Endodermal cell (in vitro differentiated cells): ENCODE measurements at regions not wholly inside any gene's neighbourhood (a gene's known extent, or its start where the extent isn't known, plus 50 kb on each side); places are given as distances from the start of the nearest gene placed in this dataset.

Source experiments
- DNase-seq: peaks from one replicate; pipeline ENCODE4 v3.0.0-alpha.2; 2017
- H3K27ac ChIP-seq: 2 replicates; pipeline ENCODE4 v1.5.1; 2013; ENCODE audit warnings: mild to moderate bottlenecking, low read depth, low read length, moderate library complexity
- H3K27me3 ChIP-seq: 2 replicates; pipeline ENCODE4 v1.6.1; 2013; ENCODE audit warnings: mild to moderate bottlenecking, low read length, moderate library complexity; ENCODE audit not compliant: insufficient read depth, control insufficient read depth, poor library complexity, severe bottlenecking
- H3K36me3 ChIP-seq: 2 replicates; pipeline ENCODE4 v1.7.0; 2013; ENCODE audit warnings: mild to moderate bottlenecking, low read length, moderate library complexity; ENCODE audit not compliant: control insufficient read depth, insufficient read depth
- H3K4me1 ChIP-seq: one replicate; pipeline ENCODE4 v1.7.0; 2013; ENCODE audit warnings: low read length; ENCODE audit not compliant: control insufficient read depth, insufficient read depth
- H3K4me3 ChIP-seq: 2 replicates; pipeline ENCODE4 v1.5.1; 2013; ENCODE audit warnings: mild to moderate bottlenecking, low read length, moderate library complexity
- H3K9ac ChIP-seq: 2 replicates; pipeline ENCODE4 v1.6.1; 2013; ENCODE audit warnings: mild to moderate bottlenecking, low read length, moderate library complexity; ENCODE audit not compliant: poor library complexity, severe bottlenecking; ENCODE audit errors: extremely low read depth
- H3K9me3 ChIP-seq: 2 replicates; pipeline ENCODE4 v1.6.1; 2013; ENCODE audit warnings: mild to moderate bottlenecking, low read length, moderate library complexity; ENCODE audit not compliant: control insufficient read depth
- H3K27ac Mint-ChIP-seq: 2 replicates; pipeline ENCODE4 v1.8.0; 2020; ENCODE audit warnings: mixed read lengths
- H3K27me3 Mint-ChIP-seq: 2 replicates; pipeline ENCODE4 v1.8.0; 2021; ENCODE audit warnings: mild to moderate bottlenecking, mixed read lengths; ENCODE audit not compliant: insufficient read depth
- H3K36me3 Mint-ChIP-seq: 2 replicates; pipeline ENCODE4 v1.8.0; 2020; ENCODE audit warnings: low read depth, mixed read lengths
- H3K4me1 Mint-ChIP-seq: 2 replicates; pipeline ENCODE4 v1.8.0; 2020; ENCODE audit warnings: mixed read lengths
- H3K4me3 Mint-ChIP-seq: 2 replicates; pipeline ENCODE4 v1.8.0; 2020; ENCODE audit warnings: mild to moderate bottlenecking, moderate library complexity, mixed read lengths
- H3K9me3 Mint-ChIP-seq: 2 replicates; pipeline ENCODE4 v1.8.0; 2020; ENCODE audit warnings: mild to moderate bottlenecking, mixed read lengths
- CTCF ChIP-seq: fragments of 200-600 bp; sonication (generic); conservative IDR thresholded peaks from 2 replicates; pipeline ENCODE4 v1.5.0; 2021; ENCODE audit warnings: antibody characterized with exemption, mild to moderate bottlenecking
- WGBS, 2 experiments: methylation state at CpG; one replicate each; pipeline versions ENCODE4 v1.1.5 to v1.1.7; 2013; ENCODE audit warnings: missing lambda C conversion rate in 2 of 2, mixed read lengths in 1 of 2; ENCODE audit not compliant: insufficient coverage in 1 of 2, insufficient read length in 1 of 2; 5-methylcytosine and 5-hydroxymethylcytosine counted together

GRCh38 chr11:112506852-112507251 lies 246.2 kb upstream of the PLET1 start:
- Mint-ChIP-seq H3K4me3 (no peak overlapping the region), H3K27ac (no peak overlapping the region), H3K36me3 (no peaks in the 10 kb centered on the region), H3K9me3 (no peaks in the 10 kb centered on the region), H3K27me3 (peaks cover 3% of the 10 kb centered on the region), H3K4me1 (peaks cover 8% of the 10 kb centered on the region)
- whole genome bisulfite sequencing, 2 experiments: no CpG with 5 or more reads among the region's 1 CpG
- TF ChIP-seq CTCF: no peak
- H3K4me1 ChIP-seq: peaks cover 12% of the 10 kb centered on the region
- H3K36me3 ChIP-seq: no peaks in the 10 kb centered on the region
- H3K9me3 ChIP-seq: no peaks in the 10 kb centered on the region
- no peak for DNase-seq
- H3K9ac ChIP-seq: no peak overlapping the region
- no peak overlapping the region for H3K27ac ChIP-seq
- H3K27me3 ChIP-seq: no peaks in the 10 kb centered on the region
- H3K4me3 ChIP-seq: no peak overlapping the region

- H3K36me3 Mint-ChIP-seq: no peaks in the 10 kb centered on the region
- no peak for TF ChIP-seq CTCF
- peaks cover 3% of the 10 kb centered on the region for H3K27me3 Mint-ChIP-seq
- WGBS, 2 experiments: 86 to 90% methylated on average over 1 to 2 of the region's 2 CpGs
- H3K27ac Mint-ChIP-seq: no peak overlapping the region
- H3K9me3 ChIP-seq: no peaks in the 10 kb centered on the region
- H3K36me3 ChIP-seq: no peaks in the 10 kb centered on the region
- H3K4me1 Mint-ChIP-seq: peaks cover 8% of the 10 kb centered on the region
- H3K4me3 Mint-ChIP-seq: no peak overlapping the region
- no peak overlapping the region for H3K9ac ChIP-seq
- H3K4me3 ChIP-seq: no peak overlapping the region
- no peaks in the 10 kb centered on the region for H3K27me3 ChIP-seq
- peaks cover 12% of the 10 kb centered on the region for H3K4me1 ChIP-seq
- no peak for DNase-seq
- no peaks in the 10 kb centered on the region for H3K9me3 Mint-ChIP-seq
- H3K27ac ChIP-seq: no peak overlapping the region
Measured at GRCh38 chr11:112507281-112507680, 246.6 kb upstream of the PLET1 start.

GRCh38 chr11:112508750-112509149 lies 248.1 kb upstream of the PLET1 start:
- H3K4me1 Mint-ChIP-seq: peaks cover 8% of the 10 kb centered on the region
- no peak for TF ChIP-seq CTCF
- DNase-seq: no peak
- 91 to 96% methylated on average over 2 of the region's 2 CpGs for WGBS, 2 experiments
- Histone ChIP-seq H3K36me3 (no peaks in the 10 kb centered on the region), H3K27ac (no peak overlapping the region), H3K4me3 (no peak overlapping the region), H3K27me3 (no peaks in the 10 kb centered on the region), H3K4me1 (peaks cover 12% of the 10 kb centered on the region), H3K9me3 (no peaks in the 10 kb centered on the region), H3K9ac (no peak overlapping the region)
- H3K36me3 Mint-ChIP-seq: no peaks in the 10 kb centered on the region
- peaks cover 7% of the 10 kb centered on the region for H3K27me3 Mint-ChIP-seq
- no peak overlapping the region for H3K27ac Mint-ChIP-seq
- no peak overlapping the region for H3K4me3 Mint-ChIP-seq
- no peaks in the 10 kb centered on the region for H3K9me3 Mint-ChIP-seq
